Right lung (tissue), 2 donors: ENCODE measurements at regions not wholly inside any gene's neighbourhood (a gene's known extent, or its start where the extent isn't known, plus 50 kb on each side); places are given as distances from the start of the nearest gene placed in this dataset.

Experiments
- DNase-seq, 2 donors: peaks; one replicate each; pipeline ENCODE4 v3.0.0-alpha.2; 2013

GRCh38 chr1:69233463-69233862 is 334.3 kb upstream of the LRRC7 start:
- no peak for DNase-seq

DNA sequence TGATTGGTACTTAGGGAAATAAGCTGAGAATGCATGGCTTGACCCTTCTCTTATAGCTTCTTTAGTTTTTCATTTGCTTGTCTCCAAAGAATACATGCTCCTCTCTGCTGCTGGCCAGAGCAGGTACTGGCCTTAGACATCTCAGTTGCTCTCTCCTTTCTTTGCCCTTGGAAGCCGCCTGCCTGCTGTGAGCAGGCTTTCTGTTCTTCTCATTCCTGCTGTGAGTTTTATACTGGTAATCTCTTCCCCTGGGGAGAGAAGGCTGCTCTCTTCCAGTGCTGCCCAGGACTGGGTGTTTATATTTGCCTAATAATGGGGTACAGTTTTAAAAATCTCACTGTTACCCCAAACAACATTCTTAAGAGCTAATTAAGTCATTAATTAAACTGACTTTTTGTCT is 323.5 kb upstream of the LRRC7 start:
- no peak for DNase-seq

GRCh38 chr1:69246109-69246508 is 321.6 kb upstream of the LRRC7 start:
- no peak for DNase-seq

- no peak for DNase-seq
Measured at GRCh38 chr1:69246710-69247109, 321.0 kb upstream of the LRRC7 start.

- no peak for DNase-seq
Measured at GRCh38 chr1:69252696-69253095, 315.0 kb upstream of the LRRC7 start.

- no peak for DNase-seq
Measured at GRCh38 chr1:69256036-69256435, 311.7 kb upstream of the LRRC7 start.

GRCh38 chr1:69258842-69259241 is 308.9 kb upstream of the LRRC7 start:
- DNase-seq, result no peak

GRCh38 chr1:69263921-69264391 is 303.8 kb upstream of the LRRC7 start:
- peak; percentile 72 to 74 for DNase-seq

DNA sequence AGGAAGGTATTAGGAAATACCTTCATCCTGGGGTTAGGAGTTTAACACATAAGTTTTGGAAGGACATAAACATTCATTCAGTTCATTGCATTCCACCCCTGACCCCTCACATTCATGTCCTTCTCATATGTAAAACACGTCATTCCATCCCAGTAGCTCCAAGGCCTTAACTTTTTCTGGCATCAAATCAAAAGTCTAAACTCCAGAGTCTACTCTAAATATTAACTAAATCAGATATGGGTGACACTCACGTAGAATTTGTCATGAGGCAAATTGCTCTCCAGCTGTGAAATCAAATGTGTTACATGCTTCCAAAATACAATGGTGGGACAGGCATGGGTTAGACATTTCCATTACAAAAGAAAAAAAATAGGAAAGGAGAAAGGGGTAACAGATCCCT is 298.2 kb upstream of the LRRC7 start:
- no peak for DNase-seq

- DNase-seq, result peak in 1 of 2 donors; percentile 29
Measured at GRCh38 chr1:69271587-69272125, 296.1 kb upstream of the LRRC7 start.

- no peak for DNase-seq
Measured at GRCh38 chr1:69272684-69273083, 295.0 kb upstream of the LRRC7 start.

DNA sequence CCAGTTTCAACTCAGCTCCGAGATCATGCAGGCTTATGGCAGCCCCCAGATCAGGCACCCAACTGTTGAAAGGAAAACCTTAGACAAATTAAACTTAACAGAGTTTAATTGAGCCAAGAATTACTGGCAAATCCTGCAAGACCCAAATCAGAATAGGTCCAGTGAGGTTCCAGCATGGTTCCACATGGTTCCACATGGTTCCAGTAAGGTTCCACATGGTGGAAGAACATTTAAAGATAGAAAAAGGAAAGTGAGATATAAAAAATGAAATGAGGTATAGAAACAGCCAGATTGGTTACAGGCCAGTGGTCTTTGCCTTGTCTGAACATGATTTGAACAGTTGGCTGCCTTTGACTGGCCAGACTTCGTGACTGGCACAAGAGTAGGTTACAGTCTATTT is 288.8 kb upstream of the LRRC7 start:
- no peak for DNase-seq

- DNase-seq, result peak in 1 of 2 donors; percentile 10
Measured at GRCh38 chr1:69283516-69283915, 284.2 kb upstream of the LRRC7 start.

- no peak for DNase-seq
Measured at GRCh38 chr1:69284508-69284907, 283.2 kb upstream of the LRRC7 start.

DNA sequence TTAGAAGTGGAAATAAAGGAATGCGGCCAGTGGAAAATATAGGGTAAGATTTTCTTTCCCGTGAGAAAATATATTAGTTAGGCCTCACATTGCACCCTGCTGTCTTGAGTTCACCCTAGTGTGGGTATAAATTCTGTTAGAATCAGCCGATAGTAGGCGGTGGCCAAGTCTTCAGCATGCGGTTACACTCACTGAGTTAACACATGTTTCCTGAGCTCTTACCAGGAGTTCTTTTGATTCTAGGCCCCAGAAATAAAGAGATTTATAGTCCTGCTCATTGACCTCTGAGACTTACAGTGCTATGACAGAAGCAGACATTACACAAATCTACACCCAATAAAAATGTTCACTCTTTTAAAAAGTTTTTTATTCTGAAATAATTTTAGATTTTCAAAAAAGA is 279.3 kb upstream of the LRRC7 start:
- DNase-seq, result no peak

GRCh38 chr1:69290291-69290690 is 277.4 kb upstream of the LRRC7 start:
- DNase-seq, result no peak

DNA sequence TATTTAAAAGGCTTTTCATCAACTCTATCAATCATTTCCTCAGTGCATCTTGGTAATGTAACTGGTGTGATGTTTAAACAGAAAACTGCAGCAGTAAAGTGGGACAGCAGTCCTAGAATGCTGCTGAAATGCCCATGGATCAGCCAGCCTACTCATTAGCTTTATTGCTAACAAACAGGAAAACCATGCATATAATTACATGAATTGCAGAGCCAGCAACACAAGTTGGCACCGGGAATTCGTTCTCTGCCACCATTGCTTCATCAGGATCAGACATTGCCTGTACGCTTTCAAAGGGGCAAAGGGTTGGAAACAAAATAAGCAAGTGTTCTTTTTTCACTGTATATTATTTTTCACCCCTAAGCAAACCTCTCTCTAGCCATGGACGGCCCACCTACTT is 276.2 kb upstream of the LRRC7 start:
- DNase-seq, result no peak

DNA sequence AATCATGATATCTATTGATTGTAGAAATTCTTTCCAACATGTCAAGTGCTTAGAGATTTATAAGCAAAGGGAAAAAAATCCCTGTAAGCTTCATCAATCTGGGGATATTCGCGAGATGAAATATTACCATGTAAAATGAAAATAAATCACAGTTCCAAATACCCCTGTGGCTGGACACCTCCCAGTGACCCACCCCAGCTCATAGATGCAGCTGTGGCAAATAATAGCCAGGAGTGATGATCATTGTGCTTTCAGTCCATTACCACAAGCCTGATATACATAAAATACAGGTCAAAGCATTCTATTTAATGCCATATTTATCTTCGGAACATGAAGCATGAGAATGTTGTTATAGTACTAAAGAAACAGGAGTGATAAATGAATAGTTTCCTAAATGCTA is 274.9 kb upstream of the LRRC7 start:
- DNase-seq, result no peak

DNA sequence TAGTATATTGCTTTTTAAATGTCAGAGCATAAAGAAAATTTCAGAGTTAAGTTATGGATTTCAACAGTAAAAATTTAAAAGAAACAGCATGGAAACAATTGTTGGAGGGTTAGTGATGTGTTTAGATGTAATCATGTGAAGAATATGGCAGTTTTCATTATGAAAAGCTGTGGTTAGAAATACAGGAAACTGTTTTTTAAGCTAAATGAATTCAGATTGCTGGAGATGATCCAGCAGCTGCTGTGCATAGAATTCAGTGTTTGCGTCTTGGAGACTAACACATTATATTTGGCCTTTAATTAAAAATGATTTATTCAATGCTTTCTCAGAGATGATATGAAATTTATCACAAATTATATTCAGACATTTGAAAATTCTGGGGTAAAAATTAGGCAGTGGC is 273.6 kb upstream of the LRRC7 start:
- no peak for DNase-seq

DNA sequence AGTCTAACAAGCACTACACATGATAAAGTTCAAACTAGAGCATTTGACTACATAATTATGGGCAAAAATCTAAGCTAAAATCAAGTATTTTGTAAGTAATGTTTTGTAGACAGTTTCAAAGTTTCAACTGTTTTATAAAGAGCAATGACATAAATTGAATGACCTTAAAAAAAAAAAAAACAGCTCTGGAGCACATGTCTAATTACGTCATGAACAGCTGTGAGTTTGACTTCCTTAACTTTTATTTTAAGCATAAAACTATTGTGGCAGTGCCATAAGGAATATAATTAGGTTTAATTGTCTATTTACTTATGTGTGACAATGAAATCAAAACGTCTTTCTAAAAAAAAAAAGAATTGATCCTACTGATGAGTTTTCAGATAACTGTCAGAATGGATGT is 272.5 kb upstream of the LRRC7 start:
- no peak for DNase-seq

GRCh38 chr1:69305621-69306020 is 262.1 kb upstream of the LRRC7 start:
- no peak for DNase-seq

DNA sequence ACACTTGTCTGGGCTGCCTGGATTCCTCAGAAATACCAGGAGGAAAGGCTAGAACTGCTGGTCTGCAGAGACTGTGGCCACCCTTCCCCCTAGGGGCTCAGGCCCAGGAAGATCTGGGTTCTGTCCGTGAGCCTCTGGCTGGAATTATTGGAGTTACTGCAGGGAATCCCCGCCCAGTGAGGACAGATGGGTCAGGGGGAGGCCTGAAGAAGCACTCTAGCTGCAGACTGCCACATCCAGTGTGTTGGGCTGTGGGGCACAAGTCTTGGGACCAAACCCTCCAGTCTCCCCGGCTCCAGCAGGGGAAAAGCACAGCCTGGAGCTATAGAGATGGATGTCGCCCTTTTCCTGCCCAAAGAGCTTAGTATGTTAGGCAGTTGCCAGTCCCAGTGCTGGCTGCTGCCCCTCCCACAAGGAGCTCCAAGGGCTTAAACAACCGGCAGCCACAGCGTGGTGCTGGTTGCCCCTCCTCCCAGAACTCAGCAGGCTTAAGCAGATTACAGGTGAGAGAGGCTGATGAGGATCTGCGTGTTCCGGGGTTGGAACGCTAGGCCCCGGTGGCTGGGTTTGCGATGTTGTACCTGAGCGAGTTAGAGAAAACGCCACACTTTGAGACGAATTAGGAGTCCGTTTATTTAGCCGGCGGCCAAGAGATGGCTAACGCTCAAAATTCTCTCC is 255.5 kb upstream of the LRRC7 start:
- no peak for DNase-seq

GRCh38 chr1:69313118-69313517 is 254.6 kb upstream of the LRRC7 start:
- DNase-seq, result no peak

DNA sequence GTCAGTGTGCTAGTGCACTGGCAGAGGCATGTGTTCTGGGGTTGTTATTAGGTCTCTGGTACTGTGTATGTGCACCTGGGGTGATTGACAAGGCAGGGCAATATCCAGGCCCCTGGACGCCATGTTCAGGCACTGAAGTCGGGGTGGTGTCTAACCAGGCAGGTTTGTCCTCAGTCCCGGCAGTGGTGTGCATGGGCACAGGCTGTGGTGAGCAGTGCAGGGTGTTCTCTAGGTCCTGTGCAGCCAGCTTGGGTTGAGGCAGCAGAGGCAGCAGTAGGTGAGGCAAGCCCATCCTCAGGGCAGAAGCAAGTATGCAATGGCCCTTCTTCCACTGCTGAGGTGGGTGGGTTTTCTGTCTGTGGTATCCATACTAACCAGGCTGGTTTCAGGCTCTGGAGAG is 252.3 kb upstream of the LRRC7 start:
- no peak for DNase-seq
